ENCODE measurements at regions not wholly inside any gene's neighbourhood (a gene's known extent, or its start where the extent isn't known, plus 50 kb on each side); places are given as distances from the start of the nearest gene placed in this dataset.

GRCh38 chr18:1559563-1559962 is 654.9 kb downstream of the ADCYAP1 start:
- no peak for DNase-seq (ENCODE audit: low read depth)

GRCh38 chr18:1564793-1565192 is 660.1 kb downstream of the ADCYAP1 start:
- DNase-seq (ENCODE audit: low read depth): no peak

GRCh38 chr18:1571206-1571605 is 666.5 kb downstream of the ADCYAP1 start:
- no peak for DNase-seq (ENCODE audit: low read depth)

GRCh38 chr18:1573732-1574131 is 669.1 kb downstream of the ADCYAP1 start:
- DNase-seq (ENCODE audit: low read depth): no peak

- DNase-seq (ENCODE audit: low read depth): no peak
Measured at GRCh38 chr18:1575084-1575483, 670.4 kb downstream of the ADCYAP1 start.

GRCh38 chr18:1578505-1578904 is 673.8 kb downstream of the ADCYAP1 start:
- DNase-seq (ENCODE audit: low read depth): no peak

- no peak for DNase-seq (ENCODE audit: low read depth)
Measured at GRCh38 chr18:1581581-1581980, 676.9 kb downstream of the ADCYAP1 start.

GRCh38 chr18:1585881-1586488 is 681.3 kb downstream of the ADCYAP1 start:
- DNase-seq (ENCODE audit: low read depth): peak; percentile 46

GRCh38 chr18:1593091-1593490 is 688.4 kb downstream of the ADCYAP1 start:
- no peak for DNase-seq (ENCODE audit: low read depth)

GRCh38 chr18:1595195-1595594 is 690.5 kb downstream of the ADCYAP1 start:
- no peak for DNase-seq (ENCODE audit: low read depth)

GRCh38 chr18:1599196-1599595 is 694.5 kb downstream of the ADCYAP1 start:
- no peak for DNase-seq (ENCODE audit: low read depth)

- no peak for DNase-seq (ENCODE audit: low read depth)
Measured at GRCh38 chr18:1604751-1605150, 700.1 kb downstream of the ADCYAP1 start.

- no peak for DNase-seq (ENCODE audit: low read depth)
Measured at GRCh38 chr18:1618364-1618763, 713.7 kb downstream of the ADCYAP1 start.

GRCh38 chr18:1619507-1619906 is 714.8 kb downstream of the ADCYAP1 start:
- DNase-seq (ENCODE audit: low read depth): no peak

GRCh38 chr18:1624612-1625011 is 719.9 kb downstream of the ADCYAP1 start:
- DNase-seq (ENCODE audit: low read depth): no peak

GRCh38 chr18:1627494-1627893 is 722.8 kb downstream of the ADCYAP1 start:
- DNase-seq (ENCODE audit: low read depth): no peak

GRCh38 chr18:1648712-1649111 is 744.0 kb downstream of the ADCYAP1 start:
- no peak for DNase-seq (ENCODE audit: low read depth)

- no peak for DNase-seq (ENCODE audit: low read depth)
Measured at GRCh38 chr18:1652018-1652417, 747.3 kb downstream of the ADCYAP1 start.

GRCh38 chr18:1653873-1654272 is 749.2 kb downstream of the ADCYAP1 start:
- DNase-seq (ENCODE audit: low read depth): no peak

- no peak for DNase-seq (ENCODE audit: low read depth)
Measured at GRCh38 chr18:1657876-1658275, 753.2 kb downstream of the ADCYAP1 start.

GRCh38 chr18:1658908-1659566 is 754.4 kb downstream of the ADCYAP1 start:
- DNase-seq (ENCODE audit: low read depth): no peak

GRCh38 chr18:1663879-1664705 is 759.4 kb downstream of the ADCYAP1 start:
- DNase-seq (ENCODE audit: low read depth): peak; percentile 14

- DNase-seq (ENCODE audit: low read depth): no peak
Measured at GRCh38 chr18:1665079-1665478, 760.4 kb downstream of the ADCYAP1 start.

Data from iris pigment epithelial cell (primary cell).